Fibroblast of the aortic adventitia (primary cell): ENCODE measurements at regions not wholly inside any gene's neighbourhood (a gene's known extent, or its start where the extent isn't known, plus 50 kb on each side); places are given as distances from the start of the nearest gene placed in this dataset.

Experiments
- DNase-seq: peaks from one replicate; pipeline ENCODE4 v3.0.0-alpha.2; 2010; ENCODE audit warnings: low read depth
- H3K4me3 ChIP-seq: 2 replicates; pipeline ENCODE4 v1.5.1; 2011; ENCODE audit warnings: low read depth, mild to moderate bottlenecking, control low read depth, low read length, moderate library complexity
- CTCF ChIP-seq: IDR thresholded peaks from 2 replicates; pipeline ENCODE4 v1.5.1; 2011; ENCODE audit warnings: mild to moderate bottlenecking, low read length, control low read depth, inconsistent platforms; ENCODE audit not compliant: insufficient read depth

GRCh38 chr6:9924971-9925370, 489.9 kb downstream of the TFAP2A start:
- H3K4me3 ChIP-seq, result no peak overlapping the region
- TF ChIP-seq CTCF, result no peak
- DNase-seq, result no peak

- no peak for DNase-seq
These were observed 493.5 kb downstream of the TFAP2A start for GRCh38 chr6:9921366-9921765.

GRCh38 chr6:9914951-9915350, 499.9 kb downstream of the TFAP2A start:
- DNase-seq, result no peak
- TF ChIP-seq CTCF, result no peak
- no peak overlapping the region for H3K4me3 ChIP-seq

More at GRCh38 chr6:9921366-9921765, 493.5 kb downstream of the TFAP2A start:
- no peak overlapping the region for H3K4me3 ChIP-seq
- TF ChIP-seq CTCF, result no peak

GRCh38 chr6:9901376-9901775, 513.5 kb downstream of the TFAP2A start:
- DNase-seq, result no peak
- no peak overlapping the region for H3K4me3 ChIP-seq
- TF ChIP-seq CTCF, result no peak

- H3K4me3 ChIP-seq, result no peak overlapping the region
- TF ChIP-seq CTCF, result no peak
- DNase-seq, result no peak
These were observed 518.1 kb downstream of the TFAP2A start for GRCh38 chr6:9896806-9897205.

GRCh38 chr6:9890893-9891292, 524.0 kb downstream of the TFAP2A start:
- no peak for TF ChIP-seq CTCF
- no peak for DNase-seq
- H3K4me3 ChIP-seq, result no peak overlapping the region

GRCh38 chr6:9890469-9890868, 524.4 kb downstream of the TFAP2A start:
- no peak for TF ChIP-seq CTCF
- no peak for DNase-seq
- no peak overlapping the region for H3K4me3 ChIP-seq
